ENCODE measurements at regions not wholly inside any gene's neighbourhood (a gene's known extent, or its start where the extent isn't known, plus 50 kb on each side); places are given as distances from the start of the nearest gene placed in this dataset.

DNA sequence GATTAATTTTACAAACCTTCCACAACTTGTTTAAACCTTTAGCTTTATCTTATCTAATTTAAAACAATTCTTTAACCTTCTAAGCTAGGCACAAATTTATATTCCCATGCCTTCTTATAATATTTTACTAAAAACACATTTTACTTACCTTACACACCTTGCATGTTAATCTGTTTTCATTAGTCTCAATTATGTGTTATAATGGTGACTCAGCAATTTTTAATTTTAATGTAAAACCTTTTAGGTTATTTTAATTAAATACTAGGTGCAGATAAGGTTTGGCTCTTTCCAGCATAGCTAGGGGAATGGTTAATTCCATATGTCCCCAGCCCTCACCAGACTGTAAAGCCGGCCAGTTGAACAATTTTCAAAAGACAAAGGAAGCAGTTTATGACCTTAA, 264.6 kb upstream of the SGO1 start:
- TF ChIP-seq, protein P1, sequence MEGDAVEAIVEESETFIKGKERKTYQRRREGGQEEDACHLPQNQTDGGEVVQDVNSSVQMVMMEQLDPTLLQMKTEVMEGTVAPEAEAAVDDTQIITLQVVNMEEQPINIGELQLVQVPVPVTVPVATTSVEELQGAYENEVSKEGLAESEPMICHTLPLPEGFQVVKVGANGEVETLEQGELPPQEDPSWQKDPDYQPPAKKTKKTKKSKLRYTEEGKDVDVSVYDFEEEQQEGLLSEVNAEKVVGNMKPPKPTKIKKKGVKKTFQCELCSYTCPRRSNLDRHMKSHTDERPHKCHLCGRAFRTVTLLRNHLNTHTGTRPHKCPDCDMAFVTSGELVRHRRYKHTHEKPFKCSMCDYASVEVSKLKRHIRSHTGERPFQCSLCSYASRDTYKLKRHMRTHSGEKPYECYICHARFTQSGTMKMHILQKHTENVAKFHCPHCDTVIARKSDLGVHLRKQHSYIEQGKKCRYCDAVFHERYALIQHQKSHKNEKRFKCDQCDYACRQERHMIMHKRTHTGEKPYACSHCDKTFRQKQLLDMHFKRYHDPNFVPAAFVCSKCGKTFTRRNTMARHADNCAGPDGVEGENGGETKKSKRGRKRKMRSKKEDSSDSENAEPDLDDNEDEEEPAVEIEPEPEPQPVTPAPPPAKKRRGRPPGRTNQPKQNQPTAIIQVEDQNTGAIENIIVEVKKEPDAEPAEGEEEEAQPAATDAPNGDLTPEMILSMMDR (conservative IDR thresholded peaks at IDR 0.05), result no peak
- Histone ChIP-seq H3K27me3 (ENCODE audit: insufficient read depth, low read length) (no peaks in the 10 kb centered on the region), H4K91ac (ENCODE audit: insufficient read length, low read depth, low read length) (no peak overlapping the region), H2BK15ac (ENCODE audit: low read depth, low read length) (no peak overlapping the region), H4K5ac (ENCODE audit: insufficient read length, low read depth, low read length) (no peak overlapping the region), H4K20me1 (ENCODE audit: control insufficient read depth, insufficient read depth, insufficient read length) (no peaks in the 10 kb centered on the region), H3K23ac (ENCODE audit: insufficient read length, low read depth, low read length) (no peak overlapping the region), H3T11ph (ENCODE audit: low read length) (no peak overlapping the region), H2AK5ac (ENCODE audit: insufficient read length, low read length) (no peak overlapping the region), H2BK12ac (ENCODE audit: insufficient read length, low read depth, low read length) (no peak overlapping the region), H3K14ac (ENCODE audit: insufficient read depth, low read length) (no peak overlapping the region), H2BK5ac (ENCODE audit: insufficient read length, low read length) (no peak overlapping the region), H3K56ac (ENCODE audit: insufficient read length, low read depth, low read length) (no peak overlapping the region), H2BK20ac (ENCODE audit: low read depth, low read length, poor library complexity, severe bottlenecking) (no peak overlapping the region), H2AFZ (ENCODE audit: low read length) (no peak overlapping the region), H3K9me3 (ENCODE audit: control insufficient read depth, low read depth, low read length) (peaks cover 4% of the 10 kb centered on the region), H3K4me2 (ENCODE audit: insufficient read depth, insufficient read length, low read length) (no peak overlapping the region), H3K27ac (ENCODE audit: insufficient read length, low read depth, low read length) (no peak overlapping the region), H4K8ac (replicated peaks; ENCODE audit: insufficient read length, low read depth, low read length) (no peak overlapping the region), H3K79me1 (ENCODE audit: insufficient read depth, low read depth, low read length, poor library complexity, severe bottlenecking) (no peaks in the 10 kb centered on the region), H3K4me1 (ENCODE audit: insufficient read depth, low read length) (no peaks in the 10 kb centered on the region), H3K9ac (ENCODE audit: extremely low read depth, insufficient read length, low read length) (no peak overlapping the region), H3K79me2 (ENCODE audit: insufficient read depth, low read length) (no peaks in the 10 kb centered on the region), H3K23me2 (ENCODE audit: insufficient read length, low read depth, low read length, poor library complexity, severe bottlenecking) (no peaks in the 10 kb centered on the region), H3K18ac (ENCODE audit: insufficient read length, low read depth, low read length) (no peak overlapping the region), H3K4ac (ENCODE audit: low read depth, low read length) (no peak overlapping the region), H2BK120ac (ENCODE audit: low read depth, low read length, poor library complexity, severe bottlenecking) (no peak overlapping the region)
- no CpG with 5 or more reads among the region's 1 CpG for WGBS (ENCODE audit: extremely low coverage, insufficient read length, low lambda C conversion rate)
- Mint-ChIP-seq H3K36me3 (ENCODE audit: insufficient read depth in 1 of 3, low read depth in 3 of 3) (peaks cover 10 to 28% (median 17%) of the 10 kb centered on the region in 3 experiments), H3K4me3 (no peak overlapping the region), H3K27me3 (ENCODE audit: low read depth) (no peaks in the 10 kb centered on the region), H3K4me1 (no peaks in the 10 kb centered on the region), H3K9me3 (peaks cover 26 to 28% of the 10 kb centered on the region in 2 experiments), H3K27ac (no peak overlapping the region)
- no peak for DNase-seq

Data from H9 (cell line).